Liver (tissue), 3 donors: ENCODE measurements at regions not wholly inside any gene's neighbourhood (a gene's known extent, or its start where the extent isn't known, plus 50 kb on each side); places are given as distances from the start of the nearest gene placed in this dataset.

Source experiments
- ATF3 ChIP-seq: IDR thresholded peaks from 2 replicates; pipeline ENCODE4 v1.6.1; 2016; ENCODE audit warnings: antibody characterized with exemption
- CTCF ChIP-seq: fragments of 150-350 bp; IDR thresholded peaks from 2 replicates; pipeline ENCODE4 v1.5.1; 2017; ENCODE audit warnings: improper control_type of control experiment, low read depth, low read length; ENCODE audit not compliant: missing input control
- FOXA1 ChIP-seq: IDR thresholded peaks from 2 replicates; pipeline ENCODE4 v1.6.1; 2016; ENCODE audit warnings: antibody characterized with exemption
- FOXA2 ChIP-seq: IDR thresholded peaks from 2 replicates; pipeline ENCODE4 v1.6.1; 2016; ENCODE audit warnings: antibody characterized with exemption
- GABPA ChIP-seq, 2 donors: IDR thresholded peaks in 1 of 2; conservative IDR thresholded peaks in 1 of 2; 2 replicates each; pipeline ENCODE4 v1.6.1; 2016; ENCODE audit warnings: antibody characterized with exemption in 2 of 2, mild to moderate bottlenecking in 1 of 2, moderate library complexity in 1 of 2
- SP1 ChIP-seq: IDR thresholded peaks from 2 replicates; pipeline ENCODE4 v1.6.1; 2018; ENCODE audit warnings: antibody characterized with exemption, mild to moderate bottlenecking
- TAF1 ChIP-seq: conservative IDR thresholded peaks from 2 replicates; pipeline ENCODE4 v1.6.1; 2016; ENCODE audit warnings: antibody characterized with exemption, mild to moderate bottlenecking
- YY1 ChIP-seq: IDR thresholded peaks from 2 replicates; pipeline ENCODE4 v1.6.1; 2016; ENCODE audit warnings: antibody characterized with exemption, mild to moderate bottlenecking
- ZBTB33 ChIP-seq: IDR thresholded peaks from 2 replicates; pipeline ENCODE4 v1.6.1; 2016; ENCODE audit warnings: antibody characterized with exemption
- donor health status: healthy.
- donor health status: healthy.

- TF ChIP-seq CTCF = no peak
- no peak for TF ChIP-seq TAF1
- TF ChIP-seq FOXA1 = no peak
- TF ChIP-seq YY1 = no peak
- TF ChIP-seq GABPA (IDR thresholded peaks at IDR 0.05 in 1 of 2, conservative IDR thresholded peaks at IDR 0.05 in 1 of 2) = no peak
- TF ChIP-seq ATF3 = no peak
- no peak for TF ChIP-seq FOXA2
- TF ChIP-seq SP1 = no peak
- TF ChIP-seq ZBTB33 = no peak
Measured at GRCh38 chr22:48832592-48832991, 995.1 kb downstream of the BRD1 start.
